ENCODE measurements at regions not wholly inside any gene's neighbourhood (a gene's known extent, or its start where the extent isn't known, plus 50 kb on each side); places are given as distances from the start of the nearest gene placed in this dataset.

DNA sequence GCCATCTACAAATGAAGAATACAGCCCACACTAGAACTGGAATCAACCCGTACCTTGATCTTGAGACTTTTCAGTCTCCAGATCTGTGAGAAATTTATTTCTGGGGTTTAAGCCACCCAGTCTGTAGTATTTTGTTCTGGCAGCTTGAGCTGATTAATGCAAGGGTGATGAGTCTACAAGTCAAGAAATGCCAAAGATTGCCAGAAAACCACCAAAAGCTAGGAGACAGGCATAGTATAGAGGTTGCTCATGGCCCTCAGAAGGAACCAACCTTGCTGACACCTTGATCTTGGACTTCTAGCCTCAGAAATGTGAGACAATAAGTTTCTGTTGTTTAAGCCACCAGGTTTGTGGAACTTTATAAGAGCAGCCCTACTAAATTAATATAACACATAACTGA is 428.2 kb upstream of the KLF12 start:
- TF ChIP-seq, protein P1, sequence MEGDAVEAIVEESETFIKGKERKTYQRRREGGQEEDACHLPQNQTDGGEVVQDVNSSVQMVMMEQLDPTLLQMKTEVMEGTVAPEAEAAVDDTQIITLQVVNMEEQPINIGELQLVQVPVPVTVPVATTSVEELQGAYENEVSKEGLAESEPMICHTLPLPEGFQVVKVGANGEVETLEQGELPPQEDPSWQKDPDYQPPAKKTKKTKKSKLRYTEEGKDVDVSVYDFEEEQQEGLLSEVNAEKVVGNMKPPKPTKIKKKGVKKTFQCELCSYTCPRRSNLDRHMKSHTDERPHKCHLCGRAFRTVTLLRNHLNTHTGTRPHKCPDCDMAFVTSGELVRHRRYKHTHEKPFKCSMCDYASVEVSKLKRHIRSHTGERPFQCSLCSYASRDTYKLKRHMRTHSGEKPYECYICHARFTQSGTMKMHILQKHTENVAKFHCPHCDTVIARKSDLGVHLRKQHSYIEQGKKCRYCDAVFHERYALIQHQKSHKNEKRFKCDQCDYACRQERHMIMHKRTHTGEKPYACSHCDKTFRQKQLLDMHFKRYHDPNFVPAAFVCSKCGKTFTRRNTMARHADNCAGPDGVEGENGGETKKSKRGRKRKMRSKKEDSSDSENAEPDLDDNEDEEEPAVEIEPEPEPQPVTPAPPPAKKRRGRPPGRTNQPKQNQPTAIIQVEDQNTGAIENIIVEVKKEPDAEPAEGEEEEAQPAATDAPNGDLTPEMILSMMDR (IDR thresholded peaks at IDR 0.05 in 8 of 11, conservative IDR thresholded peaks at IDR 0.05 in 3 of 11), result no peak
- TF ChIP-seq POLR2A (IDR thresholded peaks at IDR 0.05), result no peak
- TF ChIP-seq POLR2AphosphoS5 (IDR thresholded peaks at IDR 0.05), result no peak

Data from spleen (tissue), 7 donors.